ENCODE measurements at regions not wholly inside any gene's neighbourhood (a gene's known extent, or its start where the extent isn't known, plus 50 kb on each side); places are given as distances from the start of the nearest gene placed in this dataset.

- TF ChIP-seq POLR2AphosphoS5 (IDR thresholded peaks at IDR 0.05), result no peak
- TF ChIP-seq POLR2A (IDR thresholded peaks at IDR 0.05), result no peak
These were observed 58.1 kb downstream of the KLF4 start for GRCh38 chr9:107431461-107431860.
